ENCODE measurements at regions not wholly inside any gene's neighbourhood (a gene's known extent, or its start where the extent isn't known, plus 50 kb on each side); places are given as distances from the start of the nearest gene placed in this dataset.

GRCh38 chr2:180075870-180076269, 68.8 kb upstream of the CWC22 start:
- TF ChIP-seq POLR2A (IDR thresholded peaks at IDR 0.05) (no peak), CTCF (IDR thresholded peaks at IDR 0.05) (no peak)

Data from right lobe of liver (tissue), 4 donors.